PC-9 (cell line): ENCODE measurements at regions not wholly inside any gene's neighbourhood (a gene's known extent, or its start where the extent isn't known, plus 50 kb on each side); places are given as distances from the start of the nearest gene placed in this dataset.
A peak's percentile ranks its signal among the peaks of the same experiment; 100 is the strongest.

Source experiments
- CTCF ChIP-seq: fragments of 200-600 bp; sonication (generic); conservative IDR thresholded peaks from 2 replicates; pipeline ENCODE4 v1.6.1; 2017; ENCODE audit warnings: mixed run types, antibody characterized with exemption, mild to moderate bottlenecking, moderate library complexity
- EZH2 ChIP-seq: fragments of 200-600 bp; sonication (generic); IDR thresholded peaks from 2 replicates; pipeline ENCODE4 v1.8.0; 2017; ENCODE audit warnings: antibody characterized with exemption, low read depth

GRCh38 chr10:90652519-90652918 lies 205.3 kb downstream of the HTR7 start:
- TF ChIP-seq CTCF (peak; percentile 44; the same call in 1 of the 2 replicates), EZH2 (no peak)
